GM12872 (cell line): ENCODE measurements at regions not wholly inside any gene's neighbourhood (a gene's known extent, or its start where the extent isn't known, plus 50 kb on each side); places are given as distances from the start of the nearest gene placed in this dataset.

Experiments
- CTCF ChIP-seq: IDR thresholded peaks from 3 replicates; pipeline ENCODE4 v1.5.1; 2011; ENCODE audit warnings: low read depth, mild to moderate bottlenecking, low read length, moderate library complexity; ENCODE audit not compliant: insufficient read depth

GRCh38 chr6:48671505-48671904 is 560.5 kb upstream of the PTCHD4 start:
- TF ChIP-seq CTCF = no peak

DNA sequence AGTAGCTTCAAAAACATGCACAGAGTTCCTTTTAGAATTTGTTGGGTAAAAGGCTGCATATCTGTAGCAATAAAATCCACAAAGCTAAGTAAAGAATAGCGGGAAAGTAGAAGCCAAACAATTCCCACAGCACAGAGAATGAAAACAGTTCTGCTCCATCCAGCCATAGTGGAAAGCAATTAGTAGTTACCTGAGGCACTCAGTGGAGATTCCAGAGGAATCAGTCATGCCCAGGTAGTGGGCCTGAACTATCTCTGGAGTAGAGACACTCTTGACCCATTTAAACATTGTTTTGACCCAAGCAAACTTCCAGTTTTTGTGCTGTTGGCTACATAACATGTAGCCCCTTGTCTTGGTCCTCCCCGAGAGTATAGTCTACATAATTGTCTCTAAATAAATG is 559.5 kb upstream of the PTCHD4 start:
- TF ChIP-seq CTCF = no peak

DNA sequence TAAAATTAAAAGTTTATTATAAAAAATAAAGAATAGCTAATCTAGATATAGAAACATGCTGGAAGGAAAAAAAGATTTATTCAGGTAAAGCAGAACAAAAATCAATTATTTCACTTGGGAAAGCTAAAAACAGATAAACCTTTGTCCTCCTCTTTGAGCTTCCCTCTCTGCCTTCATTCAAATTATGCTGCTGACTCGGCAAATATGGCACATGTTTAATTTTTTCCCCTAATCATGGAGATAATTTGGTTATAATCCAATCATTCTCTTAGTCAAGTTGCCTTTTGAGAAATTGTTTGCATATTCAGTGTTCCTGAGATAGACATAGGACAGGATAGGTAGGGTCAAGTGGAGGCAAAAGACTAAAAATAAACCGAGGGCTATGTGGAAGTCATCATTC is 556.8 kb upstream of the PTCHD4 start:
- TF ChIP-seq CTCF = no peak

GRCh38 chr6:48664826-48665225 is 553.8 kb upstream of the PTCHD4 start:
- TF ChIP-seq CTCF = no peak

DNA sequence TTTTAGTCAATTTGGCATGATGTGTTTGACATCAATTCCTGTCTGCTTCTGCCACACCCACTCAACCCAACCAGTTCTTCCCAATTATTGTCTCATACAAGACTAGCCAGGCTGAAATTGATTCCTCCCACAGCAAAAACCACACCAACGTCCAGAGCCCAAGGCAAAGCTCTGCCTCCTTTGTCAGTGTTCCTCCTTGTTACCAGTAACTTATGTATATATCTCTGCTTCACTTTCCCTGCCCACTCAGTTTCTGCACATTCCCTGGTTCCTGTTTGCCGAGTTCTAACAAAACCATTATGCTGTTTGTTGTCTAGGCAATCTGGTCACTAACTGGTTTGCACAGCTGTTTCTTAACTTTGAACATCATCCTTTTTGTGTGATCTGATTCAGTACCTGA is 547.9 kb upstream of the PTCHD4 start:
- no peak for TF ChIP-seq CTCF

- no peak for TF ChIP-seq CTCF
These were observed 530.5 kb upstream of the PTCHD4 start for GRCh38 chr6:48641544-48641943.

- TF ChIP-seq CTCF = no peak
These were observed 519.5 kb upstream of the PTCHD4 start for GRCh38 chr6:48630511-48630910.

DNA sequence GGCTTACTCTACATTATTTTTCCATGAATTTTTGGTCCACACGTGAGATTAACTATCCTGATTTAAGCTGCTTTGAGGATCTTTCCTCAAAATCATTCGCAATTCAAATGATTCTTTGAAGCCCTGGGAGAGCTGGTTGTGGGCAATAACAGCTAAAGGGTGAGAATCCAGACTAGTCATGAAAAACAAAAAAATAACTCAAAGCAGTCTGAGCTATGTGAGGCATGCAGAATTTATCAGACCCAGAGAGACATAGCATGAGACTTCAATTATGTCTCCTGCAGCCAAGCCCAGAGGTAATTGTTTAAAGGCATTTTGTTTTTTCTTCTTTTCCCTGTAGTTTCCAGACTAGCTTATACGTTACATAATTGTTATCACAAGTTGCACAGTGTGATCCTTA is 517.3 kb upstream of the PTCHD4 start:
- no peak for TF ChIP-seq CTCF
